ENCODE measurements at regions not wholly inside any gene's neighbourhood (a gene's known extent, or its start where the extent isn't known, plus 50 kb on each side); places are given as distances from the start of the nearest gene placed in this dataset.

DNA sequence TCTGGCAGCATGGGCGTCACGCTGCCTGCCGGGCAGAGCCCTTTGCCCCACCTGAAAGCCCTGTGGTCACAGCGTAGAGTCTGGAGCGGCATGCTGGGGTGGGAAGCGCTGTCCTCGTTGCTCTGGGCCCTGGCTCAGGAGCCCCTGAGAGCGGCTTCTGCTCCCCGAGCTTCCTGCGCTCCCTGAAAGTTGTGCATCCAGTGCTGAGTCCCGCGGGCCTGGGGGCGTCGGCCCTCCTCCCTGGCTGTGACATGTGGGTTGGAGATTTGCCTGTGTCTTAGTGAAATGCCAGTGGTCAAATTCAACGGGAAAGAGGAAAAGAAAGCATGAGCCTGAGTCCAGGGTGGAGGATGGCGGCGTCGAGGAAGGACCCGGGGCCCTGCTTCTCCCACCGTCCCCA, 1208.0 kb downstream of the BRD1 start:
- TF ChIP-seq, protein P1, sequence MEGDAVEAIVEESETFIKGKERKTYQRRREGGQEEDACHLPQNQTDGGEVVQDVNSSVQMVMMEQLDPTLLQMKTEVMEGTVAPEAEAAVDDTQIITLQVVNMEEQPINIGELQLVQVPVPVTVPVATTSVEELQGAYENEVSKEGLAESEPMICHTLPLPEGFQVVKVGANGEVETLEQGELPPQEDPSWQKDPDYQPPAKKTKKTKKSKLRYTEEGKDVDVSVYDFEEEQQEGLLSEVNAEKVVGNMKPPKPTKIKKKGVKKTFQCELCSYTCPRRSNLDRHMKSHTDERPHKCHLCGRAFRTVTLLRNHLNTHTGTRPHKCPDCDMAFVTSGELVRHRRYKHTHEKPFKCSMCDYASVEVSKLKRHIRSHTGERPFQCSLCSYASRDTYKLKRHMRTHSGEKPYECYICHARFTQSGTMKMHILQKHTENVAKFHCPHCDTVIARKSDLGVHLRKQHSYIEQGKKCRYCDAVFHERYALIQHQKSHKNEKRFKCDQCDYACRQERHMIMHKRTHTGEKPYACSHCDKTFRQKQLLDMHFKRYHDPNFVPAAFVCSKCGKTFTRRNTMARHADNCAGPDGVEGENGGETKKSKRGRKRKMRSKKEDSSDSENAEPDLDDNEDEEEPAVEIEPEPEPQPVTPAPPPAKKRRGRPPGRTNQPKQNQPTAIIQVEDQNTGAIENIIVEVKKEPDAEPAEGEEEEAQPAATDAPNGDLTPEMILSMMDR (IDR thresholded peaks at IDR 0.05; ENCODE audit: low read depth, low read length, missing control alignments) = no peak
- DNase-seq (ENCODE audit: low read depth) = no peak

GRCh38 chr22:48618326-48618725, 1209.3 kb downstream of the BRD1 start:
- no peak for DNase-seq (ENCODE audit: low read depth)
- TF ChIP-seq, protein P1 (IDR thresholded peaks at IDR 0.05; ENCODE audit: low read depth, low read length, missing control alignments) = no peak
- no peak overlapping the region for H3K4me3 ChIP-seq (ENCODE audit: low read depth, low read length)

More for the DNA sequence above, 1208.0 kb downstream of the BRD1 start:
- H3K4me3 ChIP-seq (ENCODE audit: low read depth, low read length) = no peak overlapping the region

DNA sequence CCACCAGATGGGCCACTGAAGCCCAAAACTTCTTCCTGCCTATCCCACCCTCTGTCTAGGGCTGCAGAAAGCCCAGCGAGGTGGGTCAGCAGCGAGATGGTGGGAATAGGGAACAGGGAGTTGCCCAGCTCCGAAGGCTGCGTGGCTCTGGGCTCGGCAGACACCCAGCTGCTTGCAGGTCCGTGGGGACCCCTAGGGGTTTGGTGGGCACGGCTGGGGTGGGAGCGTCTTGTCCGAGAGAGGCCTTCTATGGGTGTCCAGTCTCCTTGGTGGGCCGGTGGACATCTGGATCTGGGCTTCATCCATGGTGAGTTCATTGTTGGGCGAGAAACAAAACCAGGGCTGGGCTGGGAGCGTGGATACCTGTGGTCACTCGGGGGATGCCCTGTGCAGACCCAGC, 1211.0 kb downstream of the BRD1 start:
- TF ChIP-seq, protein P1 (IDR thresholded peaks at IDR 0.05; ENCODE audit: low read depth, low read length, missing control alignments) = no peak
- H3K4me3 ChIP-seq (ENCODE audit: low read depth, low read length) = no peak overlapping the region
- no peak for DNase-seq (ENCODE audit: low read depth)

- DNase-seq (ENCODE audit: low read depth) = no peak
- H3K4me3 ChIP-seq (ENCODE audit: low read depth, low read length) = no peak overlapping the region
- TF ChIP-seq, protein P1 (IDR thresholded peaks at IDR 0.05; ENCODE audit: low read depth, low read length, missing control alignments) = no peak
Measured at GRCh38 chr22:48615171-48616008, 1212.3 kb downstream of the BRD1 start.

DNA sequence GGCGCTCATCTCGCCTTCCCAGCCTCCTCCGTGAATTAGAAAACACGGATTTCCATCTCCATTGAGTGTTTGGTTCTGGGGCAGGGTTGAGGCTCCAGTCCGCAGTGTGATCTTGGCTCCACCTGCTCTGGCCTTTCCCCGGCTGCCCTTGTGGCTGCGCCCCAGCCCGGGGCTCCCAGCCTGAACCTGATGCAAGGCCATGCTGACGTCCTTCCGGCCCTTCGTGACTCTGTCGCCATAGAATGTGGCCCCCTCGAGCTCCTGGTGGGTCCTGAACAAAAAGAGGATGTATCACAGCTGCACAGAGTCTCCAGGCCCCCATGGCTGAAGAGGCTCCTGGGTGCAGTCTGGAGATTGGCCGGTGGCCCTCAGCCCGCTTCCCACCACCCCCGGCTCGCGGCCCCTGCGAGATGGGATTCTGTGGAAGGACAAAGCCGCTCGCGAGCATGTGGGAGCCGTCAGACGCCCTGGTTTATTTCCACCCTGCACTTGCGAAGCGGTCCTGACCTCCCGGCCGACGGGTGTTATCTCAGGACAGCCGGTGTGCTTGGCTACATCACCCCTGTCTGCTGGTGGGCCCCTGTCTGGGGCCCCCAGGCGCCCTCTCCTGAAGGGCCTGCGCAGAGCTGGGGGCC, 1214.0 kb downstream of the BRD1 start:
- DNase-seq (ENCODE audit: low read depth) = no peak
- H3K4me3 ChIP-seq (ENCODE audit: low read depth, low read length) = no peak overlapping the region
- TF ChIP-seq, protein P1 (IDR thresholded peaks at IDR 0.05; ENCODE audit: low read depth, low read length, missing control alignments) = no peak

DNA sequence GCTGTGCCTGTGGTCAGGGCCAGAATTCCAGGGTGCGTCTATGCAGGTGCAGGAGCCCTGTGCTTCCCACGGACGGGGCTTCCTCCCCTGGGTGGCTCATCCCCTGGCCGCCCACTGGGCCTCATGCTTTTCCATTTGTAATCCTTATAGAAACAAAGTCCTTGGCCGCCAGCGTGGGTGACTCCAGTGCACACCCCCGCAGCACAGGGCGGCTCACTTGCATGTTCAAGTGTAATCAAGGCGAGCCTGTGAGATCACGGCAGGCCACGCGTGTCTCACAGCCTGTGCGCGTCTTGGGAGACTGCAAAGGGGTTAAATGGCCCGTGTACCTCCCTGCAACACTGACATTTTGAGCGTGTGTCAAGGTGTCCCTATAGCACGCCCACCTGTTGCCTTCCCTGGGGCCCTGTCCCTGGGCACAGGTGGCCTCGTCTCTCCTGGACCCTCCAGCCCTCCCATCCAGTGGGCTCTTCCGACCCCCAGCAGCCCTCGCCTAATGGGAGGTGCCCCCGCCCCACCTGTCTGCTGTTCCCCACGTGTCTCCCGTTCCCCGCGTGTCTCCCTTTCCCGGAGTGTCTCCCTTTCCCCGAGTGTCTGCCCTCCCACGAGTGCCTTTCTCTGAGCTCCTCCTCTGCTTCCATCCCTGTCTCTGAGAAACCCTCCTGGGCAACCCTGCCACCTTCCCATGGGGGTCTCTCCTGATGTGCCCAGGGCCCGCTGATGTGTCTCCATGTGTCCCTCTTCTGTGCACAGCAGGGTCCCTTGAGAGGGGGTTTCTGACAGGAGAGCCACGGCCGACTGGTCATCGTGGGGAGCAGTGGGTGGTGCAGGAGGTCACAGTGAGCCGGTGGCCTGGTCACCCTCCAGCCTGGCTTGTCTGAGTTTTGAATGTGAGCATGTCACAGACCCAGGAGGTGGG, 1215.3 kb downstream of the BRD1 start:
- H3K4me3 ChIP-seq (ENCODE audit: low read depth, low read length) = no peak overlapping the region
- TF ChIP-seq, protein P1 (IDR thresholded peaks at IDR 0.05; ENCODE audit: low read depth, low read length, missing control alignments) = no peak
- DNase-seq (ENCODE audit: low read depth) = no peak
